DOHH2 (cell line): ENCODE measurements at regions not wholly inside any gene's neighbourhood (a gene's known extent, or its start where the extent isn't known, plus 50 kb on each side); places are given as distances from the start of the nearest gene placed in this dataset.

Experiments
- H3F3A ChIP-seq: fragments of 200-600 bp; sonication (generic), shearing (Covaris generic); 2 replicates; pipeline ENCODE4 v1.6.0; 2016; ENCODE audit warnings: antibody characterized with exemption, mild to moderate bottlenecking; ENCODE audit not compliant: control insufficient read depth, insufficient read depth
- H3K27ac ChIP-seq: fragments of 200-600 bp; sonication (generic); 2 replicates; pipeline ENCODE4 v1.5.1; 2014; ENCODE audit warnings: low read depth, mild to moderate bottlenecking, low read length, moderate library complexity
- H3K27me3 ChIP-seq: fragments of 200-600 bp; sonication (generic); 2 replicates; pipeline ENCODE4 v1.6.1; 2014; ENCODE audit warnings: mild to moderate bottlenecking, low read length, mixed read lengths; ENCODE audit not compliant: control insufficient read depth
- H3K36me3 ChIP-seq: fragments of 200-600 bp; sonication (generic); 2 replicates; pipeline ENCODE4 v1.6.1; 2014; ENCODE audit warnings: mild to moderate bottlenecking, low read length, moderate library complexity, mixed read lengths; ENCODE audit not compliant: control insufficient read depth
- H3K4me1 ChIP-seq: fragments of 200-600 bp; sonication (generic); 2 replicates; pipeline ENCODE4 v1.6.1; 2014; ENCODE audit warnings: mild to moderate bottlenecking, low read length, mixed read lengths; ENCODE audit not compliant: control insufficient read depth
- H3K4me2 ChIP-seq: fragments of 200-600 bp; sonication (generic); 2 replicates; pipeline ENCODE4 v1.6.0; 2014; ENCODE audit warnings: mild to moderate bottlenecking, low read length, moderate library complexity
- H3K4me3 ChIP-seq: fragments of 200-600 bp; sonication (generic); 2 replicates; pipeline ENCODE4 v1.5.1; 2014; ENCODE audit warnings: mild to moderate bottlenecking, low read length, mixed read lengths
- H3K79me2 ChIP-seq: fragments of 200-600 bp; sonication (generic); 2 replicates; pipeline ENCODE4 v1.6.1; 2014; ENCODE audit warnings: mild to moderate bottlenecking, low read length, mixed read lengths; ENCODE audit not compliant: control insufficient read depth
- H3K9me2 ChIP-seq: fragments of 200-600 bp; sonication (generic); replicated peaks from 2 replicates; pipeline ENCODE4 v1.6.1; 2014; ENCODE audit warnings: mild to moderate bottlenecking, low read length, mixed read lengths; ENCODE audit not compliant: control insufficient read depth
- H3K9me3 ChIP-seq: fragments of 200-600 bp; sonication (generic); 2 replicates; pipeline ENCODE4 v1.6.1; 2014; ENCODE audit warnings: antibody characterized with exemption, low read length, mixed read lengths; ENCODE audit not compliant: control insufficient read depth, insufficient read depth
- H4K20me1 ChIP-seq: fragments of 200-600 bp; sonication (generic); 2 replicates; pipeline ENCODE4 v1.6.0; 2014; ENCODE audit warnings: low read depth, mild to moderate bottlenecking, antibody characterized with exemption, low read length, moderate library complexity; ENCODE audit not compliant: control insufficient read depth, insufficient read depth
- CTCF ChIP-seq: fragments of 200-600 bp; sonication (generic); IDR thresholded peaks from one replicate; pipeline ENCODE4 v1.5.1; 2014; ENCODE audit warnings: antibody characterized with exemption, mild to moderate bottlenecking, low read depth, low read length; ENCODE audit not compliant: poor library complexity, severe bottlenecking
- EZH2phosphoT487 ChIP-seq: fragments of 200-600 bp; sonication (generic); IDR thresholded peaks from 2 replicates; pipeline ENCODE4 v1.6.1; 2017; ENCODE audit warnings: borderline replicate concordance, mild to moderate bottlenecking, antibody characterized with exemption, low read length, moderate library complexity, mixed read lengths

- H3K79me2 ChIP-seq = no peaks in the 10 kb centered on the region
- H3F3A ChIP-seq = no peaks in the 10 kb centered on the region
- H3K4me2 ChIP-seq = no peak overlapping the region
- no peaks in the 10 kb centered on the region for H3K4me1 ChIP-seq
- peaks cover 19% of the 10 kb centered on the region for H3K27me3 ChIP-seq
- no peaks in the 10 kb centered on the region for H4K20me1 ChIP-seq
- no peaks in the 10 kb centered on the region for H3K9me2 ChIP-seq
- no peak overlapping the region for H3K27ac ChIP-seq
- no peaks in the 10 kb centered on the region for H3K36me3 ChIP-seq
- TF ChIP-seq CTCF = no peak
- TF ChIP-seq EZH2phosphoT487 = no peak
- no peaks in the 10 kb centered on the region for H3K9me3 ChIP-seq
- no peak overlapping the region for H3K4me3 ChIP-seq
These were observed 135.9 kb upstream of the NTF3 start for GRCh38 chr12:5295996-5296395.

DNA sequence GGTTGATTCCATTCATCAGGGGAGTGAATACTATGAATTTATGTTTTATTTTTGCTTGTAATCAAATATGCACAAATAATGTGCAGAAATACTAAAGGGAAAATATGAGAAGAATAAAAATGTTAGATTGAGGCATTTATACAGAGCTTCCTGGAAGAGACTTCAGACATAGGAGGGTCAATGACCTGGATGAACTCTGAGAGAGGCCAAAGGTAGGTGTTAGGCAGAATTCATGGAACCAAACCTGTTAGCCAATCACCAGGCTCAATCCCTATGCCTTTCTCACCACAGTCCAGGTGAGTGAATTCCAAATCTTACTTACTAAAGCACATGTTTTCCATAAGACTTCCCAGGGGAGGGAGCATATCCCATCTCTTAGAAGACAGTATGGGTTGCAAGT, 130.4 kb upstream of the NTF3 start:
- no peaks in the 10 kb centered on the region for H3K4me1 ChIP-seq

DNA sequence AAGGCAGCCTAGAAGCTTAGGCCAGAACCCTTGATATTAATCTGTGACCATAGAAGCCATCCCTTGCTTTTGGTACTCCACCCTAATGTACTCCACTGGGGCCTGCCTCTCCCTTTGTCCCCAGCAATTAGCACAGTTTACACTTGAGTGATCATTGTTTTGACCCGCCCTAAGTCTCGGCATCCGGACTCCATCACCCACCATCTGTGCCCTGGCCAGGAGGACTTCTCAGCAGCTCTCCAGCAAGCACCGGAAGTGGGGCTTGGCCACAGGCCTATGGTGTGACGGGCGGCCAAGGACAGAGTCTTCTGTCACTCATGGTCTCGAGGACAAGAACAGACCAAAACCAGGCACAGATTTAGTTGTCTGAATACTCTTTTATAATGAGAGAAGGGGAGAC, 126.5 kb upstream of the NTF3 start:
- Histone ChIP-seq H3K27me3 (peaks cover 11% of the 10 kb centered on the region), H3K36me3 (no peaks in the 10 kb centered on the region), H4K20me1 (no peaks in the 10 kb centered on the region), H3K79me2 (no peaks in the 10 kb centered on the region), H3K4me1 (no peaks in the 10 kb centered on the region), H3K4me2 (no peak overlapping the region), H3K9me2 (no peaks in the 10 kb centered on the region), H3K27ac (no peak overlapping the region), H3K4me3 (no peak overlapping the region), H3K9me3 (no peaks in the 10 kb centered on the region), H3F3A (no peaks in the 10 kb centered on the region)
- no peak for TF ChIP-seq CTCF
- TF ChIP-seq EZH2phosphoT487 = no peak

More for the DNA sequence above, 130.4 kb upstream of the NTF3 start:
- Histone ChIP-seq H3K4me3 (no peak overlapping the region), H3K9me2 (no peaks in the 10 kb centered on the region), H3K9me3 (no peaks in the 10 kb centered on the region), H3K27ac (no peak overlapping the region), H3K79me2 (no peaks in the 10 kb centered on the region), H3K27me3 (peaks cover 21% of the 10 kb centered on the region), H3K36me3 (no peaks in the 10 kb centered on the region), H3F3A (no peaks in the 10 kb centered on the region), H4K20me1 (no peaks in the 10 kb centered on the region), H3K4me2 (no peak overlapping the region)
- TF ChIP-seq EZH2phosphoT487 (no peak), CTCF (no peak)
